ENCODE measurements at regions not wholly inside any gene's neighbourhood (a gene's known extent, or its start where the extent isn't known, plus 50 kb on each side); places are given as distances from the start of the nearest gene placed in this dataset.
"Not testable (repeated sequence)": the region's sequence is repeated elsewhere in the genome, so short reads cannot be mapped to it uniquely, and the experiment has no call there.

DNA sequence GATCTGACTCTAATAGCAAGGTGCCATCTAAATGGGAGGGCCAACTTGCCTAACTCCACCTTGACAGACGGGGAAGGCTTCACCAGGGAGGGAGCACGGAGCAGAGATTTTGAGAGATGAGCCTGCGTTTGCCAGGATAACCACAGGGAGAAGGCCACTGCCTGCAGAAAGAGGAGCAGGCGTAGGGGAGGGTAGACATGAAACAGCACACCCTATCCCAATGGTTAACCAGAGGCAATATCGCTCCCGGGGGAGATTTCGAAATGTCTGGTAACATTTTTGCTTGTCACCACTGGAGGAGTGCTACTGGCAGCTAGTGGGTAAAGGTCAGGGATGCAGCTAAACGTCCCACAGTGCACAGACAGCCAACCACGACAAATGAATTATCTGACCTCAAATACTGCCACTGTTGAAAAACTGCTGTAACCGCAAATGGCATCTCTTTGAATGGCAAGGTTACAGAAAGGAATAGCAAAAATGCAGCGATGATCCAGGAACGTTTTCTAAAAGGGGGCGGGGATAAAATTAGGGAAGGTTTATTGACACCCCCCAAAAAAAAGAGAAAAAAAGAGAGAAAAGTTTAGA, 126.0 kb upstream of the ATF7IP start:
- TF ChIP-seq, protein P1, sequence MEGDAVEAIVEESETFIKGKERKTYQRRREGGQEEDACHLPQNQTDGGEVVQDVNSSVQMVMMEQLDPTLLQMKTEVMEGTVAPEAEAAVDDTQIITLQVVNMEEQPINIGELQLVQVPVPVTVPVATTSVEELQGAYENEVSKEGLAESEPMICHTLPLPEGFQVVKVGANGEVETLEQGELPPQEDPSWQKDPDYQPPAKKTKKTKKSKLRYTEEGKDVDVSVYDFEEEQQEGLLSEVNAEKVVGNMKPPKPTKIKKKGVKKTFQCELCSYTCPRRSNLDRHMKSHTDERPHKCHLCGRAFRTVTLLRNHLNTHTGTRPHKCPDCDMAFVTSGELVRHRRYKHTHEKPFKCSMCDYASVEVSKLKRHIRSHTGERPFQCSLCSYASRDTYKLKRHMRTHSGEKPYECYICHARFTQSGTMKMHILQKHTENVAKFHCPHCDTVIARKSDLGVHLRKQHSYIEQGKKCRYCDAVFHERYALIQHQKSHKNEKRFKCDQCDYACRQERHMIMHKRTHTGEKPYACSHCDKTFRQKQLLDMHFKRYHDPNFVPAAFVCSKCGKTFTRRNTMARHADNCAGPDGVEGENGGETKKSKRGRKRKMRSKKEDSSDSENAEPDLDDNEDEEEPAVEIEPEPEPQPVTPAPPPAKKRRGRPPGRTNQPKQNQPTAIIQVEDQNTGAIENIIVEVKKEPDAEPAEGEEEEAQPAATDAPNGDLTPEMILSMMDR (IDR thresholded peaks at IDR 0.05; ENCODE audit: control insufficient read depth, extremely low read depth, insufficient read depth), result no peak
- DNase-seq (ENCODE audit: low read depth), result no peak
- no peak overlapping the region for H3K4me3 ChIP-seq (ENCODE audit: low read depth, low read length)

DNA sequence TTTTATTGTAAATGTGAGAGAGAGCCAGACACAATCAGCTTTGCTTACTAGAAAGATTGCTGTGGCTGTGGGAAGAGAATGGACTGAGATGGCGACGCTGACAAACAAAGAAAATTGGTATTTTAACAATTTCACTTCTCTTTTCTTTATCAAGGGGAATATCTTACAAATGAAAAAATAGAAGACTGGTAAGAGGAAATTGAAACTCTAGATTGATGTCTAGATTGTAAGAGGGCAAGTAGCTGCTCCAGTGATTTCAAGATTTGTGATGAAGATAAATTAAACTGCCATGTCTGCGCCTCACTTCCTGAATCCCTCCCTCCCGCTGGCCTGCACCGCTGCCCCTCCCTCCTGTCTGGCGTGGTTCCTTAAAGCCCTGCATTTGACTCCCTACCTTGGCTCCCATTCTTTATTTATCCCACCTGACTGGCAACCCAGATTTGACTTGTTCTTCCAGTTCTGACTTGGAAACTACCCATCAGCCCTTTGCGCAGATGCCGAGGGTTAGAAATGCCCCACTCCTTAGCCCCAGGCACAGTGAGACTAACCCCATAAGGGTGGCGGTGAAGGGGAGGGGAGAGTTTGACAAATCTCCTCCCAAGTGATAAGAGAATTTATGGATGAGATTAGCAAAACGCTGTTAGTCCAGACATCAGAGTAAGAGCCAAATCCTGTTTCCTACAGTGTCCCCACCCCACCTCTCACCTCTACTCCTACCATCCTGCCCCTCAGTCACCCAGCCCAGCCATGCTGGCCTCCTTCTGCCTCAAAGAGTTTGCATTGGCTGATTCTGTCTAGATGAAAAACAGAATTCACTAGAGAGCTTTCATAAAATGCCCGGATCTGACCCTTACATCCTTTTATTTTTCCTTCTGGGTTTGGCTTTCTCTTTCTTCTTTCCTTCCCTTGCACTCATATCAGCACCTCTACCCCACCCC, 125.3 kb upstream of the ATF7IP start:
- DNase-seq (ENCODE audit: low read depth), result no peak
- TF ChIP-seq, protein P1 (IDR thresholded peaks at IDR 0.05; ENCODE audit: control insufficient read depth, extremely low read depth, insufficient read depth), result no peak
- no peak overlapping the region for H3K4me3 ChIP-seq (ENCODE audit: low read depth, low read length)

DNA sequence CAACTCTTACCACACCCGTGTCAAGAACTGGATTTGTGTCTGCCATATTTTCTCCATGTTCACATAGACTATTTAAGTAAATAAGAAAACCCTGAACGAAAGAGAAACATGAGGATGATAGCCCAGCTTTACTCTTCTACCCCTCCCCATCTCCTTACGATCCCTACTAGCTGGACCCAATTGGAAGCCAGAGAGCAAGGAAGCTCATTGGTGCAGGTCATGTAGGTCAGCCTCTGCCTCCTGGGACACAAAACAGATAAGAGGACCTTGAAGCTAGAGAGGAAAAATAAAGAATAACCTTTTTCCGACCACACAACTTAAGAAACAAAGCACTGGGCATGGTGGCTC, 124.6 kb upstream of the ATF7IP start:
- TF ChIP-seq, protein P1 (IDR thresholded peaks at IDR 0.05; ENCODE audit: control insufficient read depth, extremely low read depth, insufficient read depth), result no peak
- no peak for DNase-seq (ENCODE audit: low read depth)
- no peak overlapping the region for H3K4me3 ChIP-seq (ENCODE audit: low read depth, low read length)

DNA sequence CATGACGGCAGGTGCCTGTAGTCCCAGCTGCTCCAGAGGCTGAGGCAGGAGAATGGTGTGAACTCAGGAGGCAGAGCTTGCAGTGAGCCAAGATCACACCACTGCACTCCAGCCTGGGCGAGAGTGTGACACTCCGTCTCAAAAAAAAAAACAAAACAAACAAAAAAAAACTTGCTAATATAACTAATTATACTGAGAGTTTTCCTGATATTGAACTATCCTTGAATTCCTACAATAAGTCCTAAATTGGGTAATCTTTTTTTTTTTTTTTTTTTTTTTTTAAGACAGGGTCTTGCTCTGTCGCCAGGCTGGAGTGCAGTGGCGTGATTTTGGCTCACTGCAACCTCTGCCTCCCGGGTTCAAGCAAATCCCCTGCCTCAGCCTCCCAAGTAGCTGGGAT, 122.7 kb upstream of the ATF7IP start:
- not testable (repeated sequence) for DNase-seq (ENCODE audit: low read depth)

DNA sequence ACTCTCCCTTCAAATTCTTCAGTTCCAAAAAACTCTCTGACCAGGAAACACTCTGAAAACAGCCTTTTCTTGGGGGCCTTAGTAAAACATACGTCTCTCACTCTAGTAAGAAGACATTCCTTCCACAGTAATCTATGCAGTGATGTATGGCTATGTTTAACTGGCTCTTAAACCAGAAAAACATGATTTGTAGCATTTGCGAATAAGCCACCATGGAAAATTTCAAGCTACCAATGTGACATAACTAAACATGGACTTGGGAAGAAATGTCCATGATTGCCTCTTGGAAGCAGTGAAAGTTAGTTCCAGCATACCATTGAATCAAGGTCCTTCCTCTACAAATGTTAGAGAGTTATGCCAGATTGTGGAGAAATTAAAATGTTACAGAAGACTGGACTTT, 121.5 kb upstream of the ATF7IP start:
- TF ChIP-seq, protein P1 (IDR thresholded peaks at IDR 0.05; ENCODE audit: control insufficient read depth, extremely low read depth, insufficient read depth), result no peak
- H3K4me3 ChIP-seq (ENCODE audit: low read depth, low read length), result no peak overlapping the region
- no peak for DNase-seq (ENCODE audit: low read depth)

More for the DNA sequence above, 122.7 kb upstream of the ATF7IP start:
- H3K4me3 ChIP-seq (ENCODE audit: low read depth, low read length), result not testable (repeated sequence)

DNA sequence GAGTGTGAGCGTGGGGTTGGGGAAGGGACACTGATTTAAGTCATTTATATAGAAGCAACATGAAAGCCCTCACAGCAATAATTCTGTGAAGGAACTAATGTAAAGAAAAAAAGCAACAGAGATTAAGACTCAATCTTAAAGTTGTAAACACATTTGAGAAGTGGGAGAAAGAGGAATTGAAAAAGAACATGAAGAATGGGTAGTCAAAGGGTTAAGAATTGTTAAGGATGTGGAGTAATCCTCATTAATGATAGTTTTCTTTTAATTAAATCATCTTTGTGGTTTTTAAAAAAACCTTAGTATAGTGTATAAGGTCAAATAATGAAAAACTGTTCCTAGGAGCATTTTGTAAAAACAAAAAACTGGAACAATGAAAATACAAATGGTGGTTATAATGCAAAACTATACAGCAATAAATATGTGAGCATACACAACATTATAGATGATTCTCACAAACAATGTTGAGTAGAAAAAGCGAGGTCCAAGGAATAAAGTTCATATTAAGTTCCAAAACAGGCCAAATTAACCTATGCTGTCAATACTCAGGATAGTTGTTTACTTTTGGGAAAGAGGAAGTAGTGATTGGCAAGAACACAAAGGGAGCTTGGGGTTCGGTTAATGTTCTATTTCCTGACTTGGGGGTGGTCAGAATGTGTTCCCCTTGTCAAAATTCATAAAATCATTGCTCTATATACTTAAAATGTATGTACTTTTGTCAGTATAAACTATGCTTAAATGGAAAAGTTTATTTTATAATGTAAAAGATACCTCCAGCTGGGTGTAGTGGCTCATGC, 120.4 kb upstream of the ATF7IP start:
- TF ChIP-seq, protein P1 (IDR thresholded peaks at IDR 0.05; ENCODE audit: control insufficient read depth, extremely low read depth, insufficient read depth), result no peak
- no peak overlapping the region for H3K4me3 ChIP-seq (ENCODE audit: low read depth, low read length)
- no peak for DNase-seq (ENCODE audit: low read depth)

DNA sequence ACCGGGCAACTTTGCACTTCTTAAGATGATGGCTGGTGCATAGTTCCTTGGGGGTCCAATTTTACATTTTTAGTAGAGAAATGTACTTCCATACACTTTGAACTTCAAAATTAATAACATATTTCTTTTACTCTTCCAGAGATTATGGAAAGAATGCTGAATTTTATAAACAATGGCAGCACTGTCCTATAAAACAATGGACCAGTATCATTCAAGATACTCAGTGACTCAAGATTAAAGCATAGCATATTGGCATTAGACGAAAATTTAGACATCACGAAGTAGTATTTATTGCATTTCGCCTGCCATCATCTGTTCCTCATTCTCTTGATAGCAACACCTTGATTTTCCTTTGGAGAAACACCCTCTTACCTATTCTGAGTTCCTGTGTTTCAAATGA, 118.3 kb upstream of the ATF7IP start:
- TF ChIP-seq, protein P1 (IDR thresholded peaks at IDR 0.05; ENCODE audit: control insufficient read depth, extremely low read depth, insufficient read depth), result no peak
- H3K4me3 ChIP-seq (ENCODE audit: low read depth, low read length), result no peak overlapping the region

More for the DNA sequence above, 118.3 kb upstream of the ATF7IP start:
- DNase-seq (ENCODE audit: low read depth), result no peak

All from LNCaP clone FGC (cell line).